ENCODE measurements at regions not wholly inside any gene's neighbourhood (a gene's known extent, or its start where the extent isn't known, plus 50 kb on each side); places are given as distances from the start of the nearest gene placed in this dataset.

GRCh38 chr4:101651778-101652177, 138.8 kb upstream of the BANK1 start:
- H3K36me3 ChIP-seq (replicated peaks; ENCODE audit: low read depth, low read length) = no peaks in the 10 kb centered on the region
- no peak overlapping the region for H3K4me3 ChIP-seq (ENCODE audit: low read length)
- TF ChIP-seq, protein P1, sequence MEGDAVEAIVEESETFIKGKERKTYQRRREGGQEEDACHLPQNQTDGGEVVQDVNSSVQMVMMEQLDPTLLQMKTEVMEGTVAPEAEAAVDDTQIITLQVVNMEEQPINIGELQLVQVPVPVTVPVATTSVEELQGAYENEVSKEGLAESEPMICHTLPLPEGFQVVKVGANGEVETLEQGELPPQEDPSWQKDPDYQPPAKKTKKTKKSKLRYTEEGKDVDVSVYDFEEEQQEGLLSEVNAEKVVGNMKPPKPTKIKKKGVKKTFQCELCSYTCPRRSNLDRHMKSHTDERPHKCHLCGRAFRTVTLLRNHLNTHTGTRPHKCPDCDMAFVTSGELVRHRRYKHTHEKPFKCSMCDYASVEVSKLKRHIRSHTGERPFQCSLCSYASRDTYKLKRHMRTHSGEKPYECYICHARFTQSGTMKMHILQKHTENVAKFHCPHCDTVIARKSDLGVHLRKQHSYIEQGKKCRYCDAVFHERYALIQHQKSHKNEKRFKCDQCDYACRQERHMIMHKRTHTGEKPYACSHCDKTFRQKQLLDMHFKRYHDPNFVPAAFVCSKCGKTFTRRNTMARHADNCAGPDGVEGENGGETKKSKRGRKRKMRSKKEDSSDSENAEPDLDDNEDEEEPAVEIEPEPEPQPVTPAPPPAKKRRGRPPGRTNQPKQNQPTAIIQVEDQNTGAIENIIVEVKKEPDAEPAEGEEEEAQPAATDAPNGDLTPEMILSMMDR (IDR thresholded peaks at IDR 0.05; ENCODE audit: low read depth, low read length) = no peak
- TF ChIP-seq EZH2phosphoT487 (IDR thresholded peaks at IDR 0.05; ENCODE audit: low read depth) = no peak
- H3K79me2 ChIP-seq (ENCODE audit: low read length) = no peaks in the 10 kb centered on the region
- no peaks in the 10 kb centered on the region for H3K9me3 ChIP-seq (ENCODE audit: insufficient read depth, low read length)
- no peak overlapping the region for H3K27ac ChIP-seq (ENCODE audit: low read length)
- H4K20me1 ChIP-seq (ENCODE audit: insufficient read depth, low read length) = no peaks in the 10 kb centered on the region
- H3K9ac ChIP-seq (ENCODE audit: low read length) = no peak overlapping the region
- H2AFZ ChIP-seq (ENCODE audit: low read depth, low read length) = no peak overlapping the region
- H3K4me1 ChIP-seq (ENCODE audit: low read length) = no peaks in the 10 kb centered on the region
- H3K4me2 ChIP-seq (ENCODE audit: low read length) = no peak overlapping the region
- H3K27me3 ChIP-seq (ENCODE audit: low read depth, low read length) = no peaks in the 10 kb centered on the region

DNA sequence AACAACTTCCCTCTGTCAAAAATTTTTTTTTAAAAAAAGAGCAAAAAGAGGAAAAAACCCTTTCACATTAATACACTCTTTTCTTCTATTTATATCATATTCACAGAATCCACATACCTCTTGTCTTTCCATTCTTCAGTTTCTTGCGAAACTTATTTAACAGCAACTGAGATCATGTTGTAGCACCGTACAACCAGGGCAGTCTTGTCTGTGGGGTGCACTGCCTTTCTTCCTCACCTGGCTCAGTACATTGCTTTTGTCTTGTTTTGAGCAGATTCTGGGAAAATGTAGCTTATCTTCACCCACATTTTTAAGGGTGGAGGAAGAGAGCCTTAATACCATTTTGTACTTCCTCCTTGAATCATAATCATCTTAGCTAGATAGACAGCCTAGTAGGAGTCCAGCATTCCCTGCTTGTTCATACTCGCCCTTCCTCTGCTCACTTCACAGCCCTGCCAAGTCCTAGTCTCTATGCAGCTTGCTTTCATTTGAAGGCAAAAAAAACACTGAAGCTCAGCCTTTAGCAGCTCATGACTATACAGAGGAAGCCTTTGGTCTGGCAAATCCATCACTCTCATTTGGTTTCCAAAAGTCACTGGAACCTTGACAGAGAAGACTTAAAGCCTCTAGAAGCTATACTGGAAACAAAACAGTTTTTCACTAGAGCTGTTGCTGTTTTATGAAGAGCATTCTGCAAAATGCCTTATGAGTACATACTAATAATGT, 140.6 kb upstream of the BANK1 start:
- H3K4me2 ChIP-seq (ENCODE audit: low read length) = no peak overlapping the region
- TF ChIP-seq EZH2phosphoT487 (IDR thresholded peaks at IDR 0.05; ENCODE audit: low read depth) = no peak
- TF ChIP-seq, protein P1 (IDR thresholded peaks at IDR 0.05; ENCODE audit: low read depth, low read length) = no peak
- no peaks in the 10 kb centered on the region for H3K4me1 ChIP-seq (ENCODE audit: low read length)
- no peak overlapping the region for H3K4me3 ChIP-seq (ENCODE audit: low read length)
- H3K36me3 ChIP-seq (replicated peaks; ENCODE audit: low read depth, low read length) = no peaks in the 10 kb centered on the region
- H3K9me3 ChIP-seq (ENCODE audit: insufficient read depth, low read length) = no peaks in the 10 kb centered on the region
- no peak overlapping the region for H3K27ac ChIP-seq (ENCODE audit: low read length)
- no peaks in the 10 kb centered on the region for H3K27me3 ChIP-seq (ENCODE audit: low read depth, low read length)
- no peak overlapping the region for H2AFZ ChIP-seq (ENCODE audit: low read depth, low read length)
- no peaks in the 10 kb centered on the region for H3K79me2 ChIP-seq (ENCODE audit: low read length)
- no peaks in the 10 kb centered on the region for H4K20me1 ChIP-seq (ENCODE audit: insufficient read depth, low read length)
- no peak overlapping the region for H3K9ac ChIP-seq (ENCODE audit: low read length)

GRCh38 chr4:101647710-101648034, 142.9 kb upstream of the BANK1 start:
- no peak overlapping the region for H2AFZ ChIP-seq (ENCODE audit: low read depth, low read length)
- no peaks in the 10 kb centered on the region for H3K27me3 ChIP-seq (ENCODE audit: low read depth, low read length)
- TF ChIP-seq, protein P1 (IDR thresholded peaks at IDR 0.05; ENCODE audit: low read depth, low read length) = no peak
- no peak for TF ChIP-seq EZH2phosphoT487 (IDR thresholded peaks at IDR 0.05; ENCODE audit: low read depth)
- H3K4me3 ChIP-seq (ENCODE audit: low read length) = no peak overlapping the region
- no peaks in the 10 kb centered on the region for H3K9me3 ChIP-seq (ENCODE audit: insufficient read depth, low read length)
- peaks cover 9% of the 10 kb centered on the region for H3K4me1 ChIP-seq (ENCODE audit: low read length)
- no peak overlapping the region for H3K27ac ChIP-seq (ENCODE audit: low read length)
- H3K36me3 ChIP-seq (replicated peaks; ENCODE audit: low read depth, low read length) = no peaks in the 10 kb centered on the region
- no peaks in the 10 kb centered on the region for H4K20me1 ChIP-seq (ENCODE audit: insufficient read depth, low read length)
- H3K9ac ChIP-seq (ENCODE audit: low read length) = no peak overlapping the region
- H3K4me2 ChIP-seq (ENCODE audit: low read length) = no peak overlapping the region
- H3K79me2 ChIP-seq (ENCODE audit: low read length) = no peaks in the 10 kb centered on the region

DNA sequence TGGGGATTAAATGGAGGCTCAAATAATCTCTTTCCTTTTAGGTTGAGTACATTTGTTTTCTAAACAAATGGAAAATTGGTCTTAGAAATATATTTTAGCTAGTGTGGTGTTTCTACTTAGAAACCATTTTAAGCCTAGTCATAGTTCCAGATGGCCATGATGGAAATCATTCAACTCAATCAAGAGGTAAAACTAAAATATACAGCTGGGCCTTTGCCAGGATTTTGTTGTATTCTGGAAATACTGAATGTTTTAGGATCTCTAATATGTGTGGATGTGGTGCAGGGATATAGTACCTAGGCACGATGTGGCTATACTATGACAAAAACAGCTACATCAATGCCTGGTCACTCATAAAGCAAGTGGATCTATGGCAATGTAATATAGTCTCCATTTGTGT, 146.0 kb upstream of the BANK1 start:
- Histone ChIP-seq H3K9ac (ENCODE audit: low read length) (no peak overlapping the region), H3K4me3 (ENCODE audit: low read length) (no peak overlapping the region), H3K36me3 (replicated peaks; ENCODE audit: low read depth, low read length) (no peaks in the 10 kb centered on the region), H4K20me1 (ENCODE audit: insufficient read depth, low read length) (no peaks in the 10 kb centered on the region), H3K9me3 (ENCODE audit: insufficient read depth, low read length) (no peaks in the 10 kb centered on the region), H3K27ac (ENCODE audit: low read length) (no peak overlapping the region), H3K27me3 (ENCODE audit: low read depth, low read length) (no peaks in the 10 kb centered on the region), H3K79me2 (ENCODE audit: low read length) (no peaks in the 10 kb centered on the region), H3K4me2 (ENCODE audit: low read length) (no peak overlapping the region), H2AFZ (ENCODE audit: low read depth, low read length) (no peak overlapping the region), H3K4me1 (ENCODE audit: low read length) (peaks cover 18% of the 10 kb centered on the region)
- no peak for TF ChIP-seq EZH2phosphoT487 (IDR thresholded peaks at IDR 0.05; ENCODE audit: low read depth)
- TF ChIP-seq, protein P1 (IDR thresholded peaks at IDR 0.05; ENCODE audit: low read depth, low read length) = no peak

All from OCI-LY3 (cell line).